IPS-NIHi7 (cell line): ENCODE measurements at regions not wholly inside any gene's neighbourhood (a gene's known extent, or its start where the extent isn't known, plus 50 kb on each side); places are given as distances from the start of the nearest gene placed in this dataset.

Experiments used
- DNase-seq: peaks from one replicate; pipeline ENCODE4 v3.0.0; 2012; ENCODE audit warnings: mixed read lengths; ENCODE audit errors: extremely low spot score

- no peak for DNase-seq
Measured at GRCh38 chr14:65223636-65224035, 121.3 kb upstream of the MAX start.

DNA sequence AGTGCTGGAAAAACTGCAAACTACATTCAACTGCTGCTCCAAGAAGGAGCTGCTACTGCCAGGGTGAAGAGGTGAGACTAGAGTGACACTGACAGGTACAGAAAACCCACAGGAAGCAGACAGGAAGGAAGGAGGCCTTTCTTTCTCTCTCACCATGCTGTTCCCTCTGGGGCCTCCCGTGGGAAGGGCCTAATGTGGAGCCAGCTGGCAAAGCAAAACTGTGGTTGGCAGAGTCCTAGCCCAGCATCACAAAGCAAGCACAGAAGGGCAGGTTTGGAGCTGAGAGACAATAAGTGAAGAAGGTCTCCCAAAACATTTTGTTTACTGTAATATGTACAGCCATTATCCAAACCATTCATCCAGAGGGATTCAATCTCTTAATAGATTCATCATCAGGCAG is 122.5 kb upstream of the MAX start:
- DNase-seq: no peak

- no peak for DNase-seq
Measured at GRCh38 chr14:65225299-65226159, 123.2 kb upstream of the MAX start.

- DNase-seq: no peak
Measured at GRCh38 chr14:65226824-65227604, 124.7 kb upstream of the MAX start.

DNA sequence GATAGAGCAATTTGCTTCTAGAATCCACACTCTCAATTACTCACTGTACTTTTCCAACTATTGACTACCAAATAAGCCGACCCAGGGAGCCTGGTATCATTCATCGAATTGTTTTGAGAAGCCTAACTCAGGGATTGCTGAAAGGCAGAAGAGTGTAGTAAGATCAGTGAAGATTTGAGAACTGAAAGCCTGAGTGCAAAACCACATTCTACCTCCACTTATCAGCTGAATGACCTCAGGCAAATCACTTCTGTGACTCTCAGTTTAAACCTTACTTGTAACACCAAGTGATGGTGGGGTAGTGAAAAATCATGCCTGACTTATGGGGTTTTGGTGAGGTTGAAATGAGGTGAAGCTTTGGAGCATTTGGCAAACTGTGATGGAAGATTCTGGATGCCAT is 126.1 kb upstream of the MAX start:
- DNase-seq: no peak

DNA sequence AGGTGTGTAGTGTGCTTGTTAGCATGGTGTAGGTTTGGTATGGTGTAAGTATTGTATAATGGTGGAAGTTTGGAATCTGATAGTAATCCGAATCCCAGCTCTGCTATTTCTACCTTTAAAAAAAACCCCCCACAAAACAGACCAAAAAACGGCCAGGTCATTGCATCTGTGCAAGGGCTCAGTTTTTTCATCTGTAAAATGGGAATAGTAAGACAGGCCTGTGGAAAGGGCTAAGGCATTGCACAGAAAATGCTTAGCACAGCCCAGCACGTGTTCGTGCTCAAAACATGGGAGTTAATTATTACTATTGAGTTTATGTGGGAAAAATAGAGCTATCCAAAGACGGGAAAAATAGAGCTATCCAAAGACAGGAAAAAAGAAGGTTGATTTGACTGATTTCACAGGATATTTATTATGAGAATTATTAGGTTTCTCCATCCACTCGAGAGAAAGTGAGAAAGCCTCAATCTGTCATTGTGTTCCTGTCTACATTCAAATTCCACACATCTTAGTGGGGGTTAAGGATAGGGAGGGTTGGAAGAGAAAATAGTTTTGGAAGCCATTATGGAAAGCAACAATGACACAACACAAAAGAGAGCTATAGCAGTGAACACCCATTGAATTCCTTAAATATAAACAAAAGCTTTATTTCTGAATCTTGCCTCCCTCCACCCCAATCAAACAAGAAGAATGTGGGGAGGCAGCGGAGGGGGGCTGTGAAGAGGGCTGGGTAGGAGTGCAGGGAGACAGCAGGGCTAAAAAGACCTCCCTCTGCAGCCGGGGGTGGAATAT is 126.8 kb upstream of the MAX start:
- no peak for DNase-seq

- peak; percentile 68 for DNase-seq
Measured at GRCh38 chr14:65229748-65230728, 127.7 kb upstream of the MAX start.

DNA sequence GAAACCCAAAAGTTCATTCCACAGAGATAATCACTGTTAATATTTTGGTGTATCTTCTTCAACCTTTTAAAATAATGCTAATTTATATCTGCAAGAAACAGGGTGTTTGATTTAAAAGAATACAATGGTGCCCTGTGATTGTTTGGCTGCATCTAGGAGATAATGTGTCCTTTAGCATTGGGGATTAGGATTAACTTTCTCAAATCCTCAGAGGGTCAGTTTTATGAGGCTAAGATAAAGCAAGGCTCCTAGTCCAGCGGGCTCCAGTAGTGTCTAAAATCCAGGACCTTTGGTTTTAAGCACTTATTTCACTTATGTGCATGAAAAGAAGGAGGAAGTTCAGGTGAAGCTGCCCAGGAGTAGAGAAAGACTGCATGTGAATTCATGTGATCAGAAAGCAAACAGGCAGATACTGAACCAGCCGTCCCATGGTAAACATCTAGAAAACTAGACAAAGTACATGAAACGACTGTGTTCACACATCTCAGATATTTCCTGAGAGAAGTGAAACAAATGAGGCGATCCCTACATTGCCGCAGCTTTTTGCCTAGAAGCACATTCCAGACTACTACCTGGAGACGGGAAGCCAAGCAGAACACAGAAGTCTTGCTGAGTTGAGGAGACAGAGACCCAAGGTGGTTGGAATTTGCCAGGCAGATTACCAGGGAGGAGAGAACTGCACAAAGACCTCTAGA is 129.1 kb upstream of the MAX start:
- DNase-seq: no peak

DNA sequence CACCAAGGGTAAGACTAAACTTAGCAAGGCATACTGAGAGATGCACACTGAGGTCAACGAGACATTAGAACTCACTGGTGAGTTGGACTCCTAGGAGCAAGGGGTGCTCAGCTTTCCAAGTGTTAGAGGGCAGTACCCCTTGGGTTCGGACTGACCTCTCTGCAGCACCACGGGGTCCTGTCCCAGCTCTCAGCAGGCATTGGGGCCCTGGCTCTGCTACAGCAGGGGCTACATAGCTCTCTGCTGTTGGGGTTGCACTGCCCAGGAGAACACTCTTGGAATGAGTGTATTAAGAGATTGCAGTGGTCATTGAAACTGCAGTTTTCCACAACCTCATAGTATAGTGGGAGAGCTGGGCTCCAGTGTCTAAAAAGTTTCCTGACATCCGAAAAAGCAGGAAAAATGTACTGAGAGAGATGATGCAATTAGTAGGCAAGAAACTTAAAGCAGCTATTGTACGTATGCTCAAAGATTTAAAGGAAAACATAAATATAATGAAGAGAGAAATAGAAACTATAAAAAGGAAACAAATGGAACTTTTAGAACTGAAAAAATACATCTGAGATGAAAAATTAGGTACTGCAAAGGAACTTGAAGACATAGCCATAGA is 132.5 kb upstream of the MAX start:
- DNase-seq: no peak

- DNase-seq: no peak
Measured at GRCh38 chr14:65237023-65237814, 134.9 kb upstream of the MAX start.

DNA sequence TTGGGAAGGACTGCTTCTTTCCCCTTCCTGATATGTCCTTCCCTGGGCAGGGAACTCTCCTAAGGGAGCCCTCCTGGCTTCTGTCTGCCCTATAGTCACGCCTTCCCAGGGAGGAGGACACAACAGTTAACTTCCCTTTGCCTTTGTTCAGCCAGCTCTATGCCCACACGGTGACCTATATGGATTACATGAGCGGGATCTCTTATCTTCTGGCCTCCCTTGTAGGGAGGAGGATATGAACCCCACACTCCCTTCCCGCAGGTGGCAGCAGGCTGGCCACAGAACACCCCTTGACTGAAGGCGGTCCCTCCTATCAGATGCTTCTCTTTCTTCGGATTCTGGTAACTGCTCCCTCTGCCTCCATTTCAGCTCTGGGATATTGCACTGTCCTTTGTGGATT is 135.6 kb upstream of the MAX start:
- no peak for DNase-seq

DNA sequence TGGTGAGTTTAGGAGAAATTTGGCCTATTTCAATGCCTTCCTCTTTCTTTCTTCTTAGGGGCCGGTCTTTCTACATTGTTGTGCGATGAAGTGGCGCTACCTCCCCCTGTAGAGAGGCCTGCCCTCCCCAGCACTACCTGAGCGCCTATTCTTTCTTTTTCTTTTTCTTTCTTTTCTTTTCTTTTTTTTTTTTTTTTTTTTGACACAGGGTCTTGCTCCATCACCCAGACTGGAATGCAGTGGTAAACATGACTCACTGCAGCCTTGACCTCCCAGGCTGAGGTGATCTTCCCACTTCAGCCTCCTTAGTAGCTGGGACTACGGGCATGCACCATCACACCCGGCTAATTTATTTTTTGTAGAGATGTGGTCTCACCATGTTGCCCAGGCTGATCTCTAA is 136.1 kb upstream of the MAX start:
- DNase-seq: no peak

DNA sequence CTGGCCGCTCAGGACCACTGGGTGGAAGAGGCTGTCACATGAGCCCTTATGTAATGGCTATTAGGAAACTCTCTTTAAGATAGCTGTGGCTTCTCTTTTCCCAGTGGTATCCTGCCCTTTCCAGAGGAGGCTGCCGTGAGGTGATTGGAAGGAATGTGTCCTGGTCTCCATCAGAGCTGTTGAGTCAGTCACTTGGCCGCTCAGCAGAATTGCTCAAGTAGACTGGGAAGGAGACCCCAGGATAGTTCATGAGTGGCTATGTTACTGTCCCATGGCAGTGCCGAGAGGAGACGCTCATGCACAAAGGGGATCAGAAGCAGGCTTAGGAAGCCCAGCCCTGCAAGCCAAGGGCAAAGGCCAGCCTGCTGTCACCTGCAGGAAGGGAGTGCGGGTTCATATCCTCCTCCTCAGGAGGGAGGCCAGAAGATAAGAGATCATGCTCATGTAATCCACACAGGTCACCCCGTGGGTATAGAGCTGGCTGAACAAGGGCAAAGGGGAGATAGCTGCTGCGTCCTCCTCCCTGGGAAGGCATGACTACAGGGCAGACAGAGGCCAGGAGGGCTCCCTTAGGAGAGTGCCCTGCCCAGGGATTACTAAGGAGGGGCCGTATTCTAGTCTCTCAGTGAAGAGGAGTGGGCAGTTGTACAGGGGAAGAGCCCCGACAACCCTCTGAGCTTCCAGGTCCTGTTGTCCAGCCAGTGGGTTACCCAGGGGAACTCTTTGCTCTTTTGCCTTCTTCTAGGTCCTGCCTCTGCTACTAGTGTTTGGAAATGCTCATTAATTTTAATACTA is 137.0 kb upstream of the MAX start:
- no peak for DNase-seq

GRCh38 chr14:65239938-65240296 is 137.6 kb upstream of the MAX start:
- DNase-seq: no peak

DNA sequence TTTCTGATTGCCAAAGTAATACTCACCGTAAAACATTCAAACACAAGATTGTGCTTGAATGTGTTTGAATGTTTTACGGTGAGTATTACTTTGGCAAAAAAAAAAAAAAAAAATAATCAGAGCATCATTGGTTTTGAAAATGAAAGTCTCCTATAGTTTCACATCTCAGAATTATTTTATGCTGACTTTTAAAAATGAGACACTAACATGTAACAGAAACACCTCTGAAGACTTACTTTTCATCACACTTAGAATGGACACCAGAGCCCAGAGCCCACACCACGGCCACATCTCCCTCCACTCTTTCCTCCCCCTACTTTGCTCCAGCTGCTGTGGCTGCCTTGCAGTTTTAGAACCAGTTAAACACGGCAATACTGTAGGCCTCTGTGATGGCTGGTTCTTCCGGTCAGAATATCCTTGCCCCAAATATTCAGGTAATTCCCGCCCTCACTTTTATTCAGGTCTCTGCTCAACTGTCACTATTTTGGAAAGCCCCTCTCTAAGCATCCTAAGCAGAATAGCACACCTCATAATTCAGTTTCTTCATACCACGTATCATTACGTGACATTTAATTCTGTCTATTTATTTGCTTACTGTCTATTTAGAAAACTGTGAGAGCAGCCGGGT is 138.9 kb upstream of the MAX start:
- DNase-seq: no peak

DNA sequence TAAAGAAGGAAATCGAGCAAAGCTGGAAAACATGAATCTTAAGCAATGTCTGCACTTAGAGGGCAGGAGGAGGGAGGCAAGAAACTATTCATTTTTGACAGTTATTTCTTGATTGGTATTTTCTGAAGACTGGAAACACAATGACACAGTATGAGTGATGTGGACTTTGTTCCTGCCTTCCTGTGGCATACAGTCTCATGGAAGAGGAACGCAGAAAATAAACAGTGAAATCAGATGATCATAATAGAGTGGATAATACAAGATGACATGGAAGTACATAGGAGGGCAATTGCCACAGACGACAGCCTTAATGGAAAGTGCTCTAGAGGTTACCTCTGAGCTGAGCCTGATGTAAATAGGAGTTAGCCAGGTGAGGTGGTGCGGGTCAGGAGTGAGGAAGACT is 140.4 kb upstream of the MAX start:
- DNase-seq: no peak

GRCh38 chr14:65243766-65244442 is 141.6 kb upstream of the MAX start:
- DNase-seq: no peak
